ENCODE measurements at regions not wholly inside any gene's neighbourhood (a gene's known extent, or its start where the extent isn't known, plus 50 kb on each side); places are given as distances from the start of the nearest gene placed in this dataset.

GRCh38 chr1:201759194-201759815 lies 69.7 kb upstream of the IPO9 start:
- H3K36me3 ChIP-seq, result no peaks in the 10 kb centered on the region
- no peak for TF ChIP-seq POLR2A (IDR thresholded peaks at IDR 0.05)
- H3K9me3 ChIP-seq, result no peaks in the 10 kb centered on the region
- no peaks in the 10 kb centered on the region for H3K27me3 ChIP-seq
- intact Hi-C loops (cut with DNase I), result no loop called here
- H3K4me3 ChIP-seq (replicated peaks in 1 of 3), result no peak overlapping the region
- H3K27ac ChIP-seq, result no peak overlapping the region
- 45 to 81% methylated on average over 3 of the region's 3 CpGs for WGBS, 2 donors
- no peak for DNase-seq
- H3K4me1 ChIP-seq, result peaks cover 23 to 75% of the 10 kb centered on the region in 2 donors

DNA sequence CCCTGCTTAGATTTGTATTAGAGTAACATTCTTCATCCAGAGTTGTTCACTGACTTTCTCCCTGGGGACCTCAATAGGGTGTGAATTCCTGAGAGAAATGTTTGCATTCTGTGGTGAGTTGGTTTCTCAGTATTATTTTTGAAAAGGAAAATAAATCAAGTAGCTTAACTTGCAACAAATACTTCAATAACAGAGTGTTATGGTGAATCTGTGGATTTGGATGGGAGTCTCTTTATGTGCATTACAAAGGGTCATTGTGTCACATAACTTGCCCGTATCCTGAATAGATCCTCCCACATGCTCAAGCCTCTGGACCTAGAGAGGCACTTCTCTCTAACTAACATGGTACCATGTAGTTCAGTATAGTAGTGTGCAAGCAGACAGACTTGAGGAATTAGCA lies 68.4 kb upstream of the IPO9 start:
- DNase-seq, result no peak
- H3K4me1 ChIP-seq, result peaks cover 10 to 66% of the 10 kb centered on the region in 2 donors
- peak overlapping the region in 1 of 3 donors; percentile 6 for H3K27ac ChIP-seq
- H3K36me3 ChIP-seq, result no peaks in the 10 kb centered on the region
- WGBS, 2 donors, result 95 to 96% methylated on average over 1 of the region's 1 CpG
- intact Hi-C loops (cut with DNase I), result no loop called here
- no peaks in the 10 kb centered on the region for H3K27me3 ChIP-seq
- H3K9me3 ChIP-seq, result no peaks in the 10 kb centered on the region
- TF ChIP-seq CTCF (IDR thresholded peaks at IDR 0.05), result no peak
- TF ChIP-seq POLR2A (IDR thresholded peaks at IDR 0.05), result no peak
- H3K4me3 ChIP-seq (replicated peaks in 1 of 3), result no peak overlapping the region

- 91 to 94% methylated on average over 8 of the region's 8 CpGs for WGBS, 2 donors
- Histone ChIP-seq H3K4me1 (peaks cover 6 to 66% of the 10 kb centered on the region in 2 donors), H3K27ac (no peak overlapping the region), H3K36me3 (no peaks in the 10 kb centered on the region), H3K27me3 (no peaks in the 10 kb centered on the region), H3K9me3 (no peaks in the 10 kb centered on the region), H3K4me3 (replicated peaks in 1 of 3) (no peak overlapping the region)
- TF ChIP-seq CTCF (IDR thresholded peaks at IDR 0.05), result no peak
- no peak for TF ChIP-seq POLR2A (IDR thresholded peaks at IDR 0.05)
- intact Hi-C loops (cut with DNase I), result no loop called here
- no peak for DNase-seq
These were observed 67.8 kb upstream of the IPO9 start for GRCh38 chr1:201761178-201761577.

- H3K9me3 ChIP-seq, result no peaks in the 10 kb centered on the region
- H3K4me3 ChIP-seq (replicated peaks in 1 of 3), result no peak overlapping the region
- no peak for DNase-seq
- peaks cover 6 to 67% of the 10 kb centered on the region in 2 donors for H3K4me1 ChIP-seq
- no peaks in the 10 kb centered on the region for H3K36me3 ChIP-seq
- TF ChIP-seq CTCF (IDR thresholded peaks at IDR 0.05) (no peak), POLR2A (IDR thresholded peaks at IDR 0.05) (no peak)
- peak overlapping the region in 1 of 3 donors; percentile 11 for H3K27ac ChIP-seq
- H3K27me3 ChIP-seq, result no peaks in the 10 kb centered on the region
- 94 to 97% methylated on average over 4 of the region's 4 CpGs for WGBS, 2 donors
- intact Hi-C loops (cut with DNase I), result no loop called here
These were observed 67.1 kb upstream of the IPO9 start for GRCh38 chr1:201761871-201762270.

DNA sequence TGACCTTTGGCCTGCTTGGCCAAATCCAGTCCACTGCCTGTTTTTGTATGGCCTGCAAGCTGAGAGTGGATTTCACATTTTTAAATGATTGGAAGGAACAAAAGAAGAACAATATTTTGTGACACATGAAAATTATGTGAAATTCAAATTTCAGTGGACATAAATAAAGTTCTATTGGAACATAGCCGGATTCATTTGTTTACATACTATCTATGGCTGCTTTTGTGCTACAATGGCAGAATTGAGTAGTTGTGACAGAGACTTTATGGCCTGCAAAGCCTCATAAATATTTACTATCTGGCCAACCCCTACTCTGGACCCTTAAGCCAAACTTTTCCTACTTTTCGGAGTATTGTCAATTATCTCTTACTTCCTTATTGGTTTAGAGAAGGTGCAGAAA lies 66.6 kb upstream of the IPO9 start:
- TF ChIP-seq POLR2A (IDR thresholded peaks at IDR 0.05) (no peak), CTCF (IDR thresholded peaks at IDR 0.05) (no peak)
- Histone ChIP-seq H3K27me3 (no peaks in the 10 kb centered on the region), H3K27ac (peak overlapping the region in 1 of 3 donors; percentile 11), H3K4me3 (replicated peaks in 1 of 3) (no peak overlapping the region), H3K4me1 (peaks cover 6 to 67% of the 10 kb centered on the region in 2 donors), H3K9me3 (no peaks in the 10 kb centered on the region), H3K36me3 (no peaks in the 10 kb centered on the region)
- intact Hi-C loops (cut with DNase I), result no loop called here
- DNase-seq, result no peak
- 91 to 94% methylated on average over 2 of the region's 2 CpGs for WGBS, 2 donors

Data from thyroid gland (tissue), 4 donors.